ENCODE measurements at regions not wholly inside any gene's neighbourhood (a gene's known extent, or its start where the extent isn't known, plus 50 kb on each side); places are given as distances from the start of the nearest gene placed in this dataset.
A peak's percentile ranks its signal among the peaks of the same experiment; 100 is the strongest.

GRCh38 chr14:44112774-44113460, 394.2 kb downstream of the FSCB start:
- H3K4me3 ChIP-seq (ENCODE audit: low read length): peak overlapping the region; percentile 64
- peaks cover 4% of the 10 kb centered on the region; the same call in 1 of the 2 replicates for H3K9me3 ChIP-seq (ENCODE audit: control insufficient read depth, insufficient read depth, low read length)
- H4K20me1 ChIP-seq (ENCODE audit: control insufficient read depth, insufficient read depth, low read depth, low read length): no peaks in the 10 kb centered on the region
- peak overlapping the region; percentile 92 for H3K27ac ChIP-seq (ENCODE audit: low read depth, low read length)
- TF ChIP-seq CTCF (IDR thresholded peaks at IDR 0.05; ENCODE audit: low read depth, low read length, poor library complexity, severe bottlenecking): no peak
- TF ChIP-seq EZH2phosphoT487 (IDR thresholded peaks at IDR 0.05; ENCODE audit: borderline replicate concordance, low read length): no peak
- peaks cover 35% of the 10 kb centered on the region for H3K4me1 ChIP-seq (ENCODE audit: control insufficient read depth, low read length)
- no peaks in the 10 kb centered on the region for H3K79me2 ChIP-seq (ENCODE audit: control insufficient read depth, low read length)
- peak overlapping the region; percentile 72 for H3K4me2 ChIP-seq (ENCODE audit: low read length)
- peaks cover 3% of the 10 kb centered on the region; the same call in 1 of the 2 replicates for H3K36me3 ChIP-seq (ENCODE audit: control insufficient read depth, low read length)
- H3K9me2 ChIP-seq (replicated peaks; ENCODE audit: control insufficient read depth, low read length): no peaks in the 10 kb centered on the region
- no peaks in the 10 kb centered on the region for H3K27me3 ChIP-seq (ENCODE audit: control insufficient read depth, low read length)
- peaks cover 14% of the 10 kb centered on the region for H3F3A ChIP-seq (ENCODE audit: control insufficient read depth, insufficient read depth)

GRCh38 chr14:44109036-44109435, 398.0 kb downstream of the FSCB start:
- Histone ChIP-seq H3K27me3 (ENCODE audit: control insufficient read depth, low read length) (no peaks in the 10 kb centered on the region), H3K4me3 (ENCODE audit: low read length) (no peak overlapping the region), H3K4me2 (ENCODE audit: low read length) (no peak overlapping the region), H3K9me3 (ENCODE audit: control insufficient read depth, insufficient read depth, low read length) (peaks cover 13% of the 10 kb centered on the region; the same call in 1 of the 2 replicates), H3K27ac (ENCODE audit: low read depth, low read length) (no peak overlapping the region), H3K79me2 (ENCODE audit: control insufficient read depth, low read length) (no peaks in the 10 kb centered on the region), H3K36me3 (ENCODE audit: control insufficient read depth, low read length) (peaks cover 3% of the 10 kb centered on the region; the same call in 1 of the 2 replicates), H4K20me1 (ENCODE audit: control insufficient read depth, insufficient read depth, low read depth, low read length) (no peaks in the 10 kb centered on the region), H3F3A (ENCODE audit: control insufficient read depth, insufficient read depth) (peaks cover 7% of the 10 kb centered on the region), H3K4me1 (ENCODE audit: control insufficient read depth, low read length) (peaks cover 17% of the 10 kb centered on the region), H3K9me2 (replicated peaks; ENCODE audit: control insufficient read depth, low read length) (no peaks in the 10 kb centered on the region)
- TF ChIP-seq CTCF (IDR thresholded peaks at IDR 0.05; ENCODE audit: low read depth, low read length, poor library complexity, severe bottlenecking) (no peak), EZH2phosphoT487 (IDR thresholded peaks at IDR 0.05; ENCODE audit: borderline replicate concordance, low read length) (no peak)

- Histone ChIP-seq H3F3A (ENCODE audit: control insufficient read depth, insufficient read depth) (peaks cover 4% of the 10 kb centered on the region), H3K4me3 (ENCODE audit: low read length) (no peak overlapping the region), H3K27ac (ENCODE audit: low read depth, low read length) (no peak overlapping the region), H3K27me3 (ENCODE audit: control insufficient read depth, low read length) (no peaks in the 10 kb centered on the region), H3K9me3 (ENCODE audit: control insufficient read depth, insufficient read depth, low read length) (peaks cover 13% of the 10 kb centered on the region; the same call in 1 of the 2 replicates), H4K20me1 (ENCODE audit: control insufficient read depth, insufficient read depth, low read depth, low read length) (no peaks in the 10 kb centered on the region), H3K9me2 (replicated peaks; ENCODE audit: control insufficient read depth, low read length) (no peaks in the 10 kb centered on the region), H3K36me3 (ENCODE audit: control insufficient read depth, low read length) (peaks cover 3% of the 10 kb centered on the region; the same call in 1 of the 2 replicates), H3K4me2 (ENCODE audit: low read length) (no peak overlapping the region), H3K79me2 (ENCODE audit: control insufficient read depth, low read length) (no peaks in the 10 kb centered on the region), H3K4me1 (ENCODE audit: control insufficient read depth, low read length) (peaks cover 13% of the 10 kb centered on the region)
- TF ChIP-seq CTCF (IDR thresholded peaks at IDR 0.05; ENCODE audit: low read depth, low read length, poor library complexity, severe bottlenecking) (no peak), EZH2phosphoT487 (IDR thresholded peaks at IDR 0.05; ENCODE audit: borderline replicate concordance, low read length) (no peak)
Observed at GRCh38 chr14:44108601-44109000, 398.5 kb downstream of the FSCB start.
